Frontal cortex (tissue), 3 donors: ENCODE measurements at regions not wholly inside any gene's neighbourhood (a gene's known extent, or its start where the extent isn't known, plus 50 kb on each side); places are given as distances from the start of the nearest gene placed in this dataset.

ENCODE experiments used
- DNase-seq, 2 donors: peaks; one replicate each; pipeline ENCODE4 v3.0.0; 2012; ENCODE audit warnings: low spot score in 2 of 2
- FAIRE-seq: peaks from 2 replicates; lab custom pipeline; 2012; peaks lifted over from hg19 to GRCh38; lab: Jason Lieb, UNC
- donor health status: control.
- donor health status: control.
- donor health status: control.

GRCh38 chr3:64743156-64743886 is 55.5 kb upstream of the ADAMTS9 start:
- FAIRE-seq (no peak), DNase-seq (no peak)

DNA sequence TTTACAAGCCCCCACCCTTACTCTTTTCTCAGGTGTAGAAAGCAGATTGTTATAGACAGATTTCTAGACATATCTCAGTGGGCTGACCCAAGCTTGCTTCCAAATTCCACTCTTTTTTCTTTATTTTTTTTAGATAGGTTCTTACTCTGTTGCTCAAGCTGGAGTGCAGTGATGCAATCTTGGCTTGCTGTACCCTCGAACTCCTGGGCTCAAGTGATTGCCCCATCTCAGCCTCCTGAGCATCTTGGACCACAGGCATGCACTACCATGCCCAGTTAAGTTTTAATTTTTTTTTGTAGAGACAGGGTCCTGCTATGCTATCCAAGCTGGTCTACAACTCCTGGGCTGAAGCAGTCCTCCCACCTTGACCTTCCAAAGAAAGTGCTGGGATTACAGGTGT is 53.5 kb upstream of the ADAMTS9 start:
- DNase-seq (no peak), FAIRE-seq (no peak)

GRCh38 chr3:64739971-64740631 is 52.3 kb upstream of the ADAMTS9 start:
- DNase-seq = peak in 1 of 2 donors; percentile 37
- no peak for FAIRE-seq
